Breast epithelium (tissue), 4 donors: ENCODE measurements at regions not wholly inside any gene's neighbourhood (a gene's known extent, or its start where the extent isn't known, plus 50 kb on each side); places are given as distances from the start of the nearest gene placed in this dataset.

Source experiments
- DNase-seq, 2 donors: peaks; one replicate each; pipeline ENCODE4 v3.0.0-alpha.2; 2019; ENCODE audit warnings: low spot score in 2 of 2
- H3K27ac ChIP-seq, 2 donors: fragments of 200-600 bp; sonication (generic) in 1 of 2; one replicate each; pipeline ENCODE4 v1.5.1; 2016 to 2019; ENCODE audit warnings: mild to moderate bottlenecking in 1 of 2
- H3K27me3 ChIP-seq, 2 donors: fragments of 200-600 bp; sonication (generic) in 1 of 2; one replicate each; pipeline versions ENCODE4 v1.5.1 to v1.6.0; 2017 to 2019; ENCODE audit warnings: control low read depth in 1 of 2, mild to moderate bottlenecking in 1 of 2
- H3K36me3 ChIP-seq: fragments of 200-600 bp; one replicate; pipeline ENCODE4 v1.5.1; 2019
- H3K4me1 ChIP-seq, 2 donors: fragments of 200-600 bp; sonication (generic); one replicate each; pipeline ENCODE4 v1.5.1; 2016 to 2019; ENCODE audit warnings: control low read depth in 1 of 2
- H3K4me3 ChIP-seq, 3 donors: fragments of 200-600 bp; sonication (generic); 1 replicate in 2 of 3; 2 replicates in 1 of 3; pipeline ENCODE4 v1.5.1; 2016 to 2019; ENCODE audit warnings: mild to moderate bottlenecking in 3 of 3, moderate library complexity in 2 of 3
- H3K9me3 ChIP-seq, 2 donors: fragments of 200-600 bp; sonication (generic) in 1 of 2; one replicate each; pipeline ENCODE4 v1.5.1; 2016 to 2019; ENCODE audit warnings: control low read depth in 1 of 2
- CTCF ChIP-seq, 3 donors: fragments of 450-650 bp; IDR thresholded peaks; one replicate each; pipeline ENCODE4 v1.5.1; 2016 to 2017; ENCODE audit warnings: antibody characterized with exemption in 3 of 3, mild to moderate bottlenecking in 3 of 3, moderate library complexity in 3 of 3
- POLR2A ChIP-seq: fragments of 450-650 bp; IDR thresholded peaks from one replicate; pipeline ENCODE4 v1.6.1; 2016; ENCODE audit warnings: antibody characterized with exemption, mild to moderate bottlenecking, moderate library complexity
- POLR2AphosphoS5 ChIP-seq, 3 donors: sonication (generic); formaldehyde crosslinking; IDR thresholded peaks; one replicate each; pipeline ENCODE4 v1.6.1; 2017; ENCODE audit warnings: antibody characterized with exemption in 3 of 3
- intact Hi-C: fragments of 100-400 bp; cut with DNase I; formaldehyde crosslinking; loops from one replicate; pipeline ENCODE4 v1.15.1; 2023; ENCODE audit warnings: low total_unique reads

- TF ChIP-seq POLR2A, result no peak
- TF ChIP-seq POLR2AphosphoS5 (IDR thresholded peaks at IDR 0.05), result no peak
- TF ChIP-seq CTCF (IDR thresholded peaks at IDR 0.05), result no peak
- no peaks in the 10 kb centered on the region for H3K36me3 ChIP-seq
- DNase-seq, result no peak
Measured at GRCh38 chr2:52194342-52194741, 1162.4 kb upstream of the NRXN1 start.

GRCh38 chr2:52193804-52194203 is 1161.9 kb upstream of the NRXN1 start:
- no peaks in the 10 kb centered on the region for H3K4me1 ChIP-seq
- TF ChIP-seq CTCF (IDR thresholded peaks at IDR 0.05) (no peak), POLR2AphosphoS5 (IDR thresholded peaks at IDR 0.05) (no peak), POLR2A (no peak)
- no peak for DNase-seq
- no peaks in the 10 kb centered on the region for H3K27me3 ChIP-seq
- intact Hi-C loops, result no loop called here
- H3K9me3 ChIP-seq, result no peaks in the 10 kb centered on the region
- H3K27ac ChIP-seq, result no peak overlapping the region
- H3K4me3 ChIP-seq, result no peak overlapping the region
- H3K36me3 ChIP-seq, result no peaks in the 10 kb centered on the region

More at GRCh38 chr2:52194342-52194741, 1162.4 kb upstream of the NRXN1 start:
- Histone ChIP-seq H3K4me3 (no peak overlapping the region), H3K27me3 (no peaks in the 10 kb centered on the region), H3K4me1 (no peaks in the 10 kb centered on the region), H3K27ac (no peak overlapping the region), H3K9me3 (no peaks in the 10 kb centered on the region)
- intact Hi-C loops, result no loop called here

- Histone ChIP-seq H3K4me3 (no peak overlapping the region), H3K27ac (no peak overlapping the region), H3K4me1 (no peaks in the 10 kb centered on the region), H3K27me3 (no peaks in the 10 kb centered on the region), H3K36me3 (no peaks in the 10 kb centered on the region), H3K9me3 (no peaks in the 10 kb centered on the region)
- DNase-seq, result no peak
- TF ChIP-seq POLR2A (no peak), POLR2AphosphoS5 (IDR thresholded peaks at IDR 0.05) (no peak), CTCF (IDR thresholded peaks at IDR 0.05) (no peak)
- intact Hi-C loops, result no loop called here
Measured at GRCh38 chr2:52192656-52193055, 1160.7 kb upstream of the NRXN1 start.

- no peaks in the 10 kb centered on the region for H3K27me3 ChIP-seq
- no peak overlapping the region for H3K27ac ChIP-seq
- no peak for TF ChIP-seq CTCF (IDR thresholded peaks at IDR 0.05)
- TF ChIP-seq POLR2A, result no peak
- TF ChIP-seq POLR2AphosphoS5 (IDR thresholded peaks at IDR 0.05), result no peak
- no peaks in the 10 kb centered on the region for H3K4me1 ChIP-seq
- H3K9me3 ChIP-seq, result no peaks in the 10 kb centered on the region
- intact Hi-C loops, result no loop called here
- H3K36me3 ChIP-seq, result no peaks in the 10 kb centered on the region
- DNase-seq, result no peak
- no peak overlapping the region for H3K4me3 ChIP-seq
Measured at GRCh38 chr2:52181080-52181479, 1149.1 kb upstream of the NRXN1 start.

GRCh38 chr2:52178845-52179244 is 1146.9 kb upstream of the NRXN1 start:
- no peak overlapping the region for H3K4me3 ChIP-seq
- no peak for DNase-seq
- no peaks in the 10 kb centered on the region for H3K9me3 ChIP-seq
- no peak overlapping the region for H3K27ac ChIP-seq
- no peaks in the 10 kb centered on the region for H3K4me1 ChIP-seq
- H3K27me3 ChIP-seq, result no peaks in the 10 kb centered on the region
- H3K36me3 ChIP-seq, result no peaks in the 10 kb centered on the region
- no peak for TF ChIP-seq POLR2AphosphoS5 (IDR thresholded peaks at IDR 0.05)
- no peak for TF ChIP-seq POLR2A
- no peak for TF ChIP-seq CTCF (IDR thresholded peaks at IDR 0.05)
- intact Hi-C loops, result no loop called here
